A673 (cell line): ENCODE measurements at regions not wholly inside any gene's neighbourhood (a gene's known extent, or its start where the extent isn't known, plus 50 kb on each side); places are given as distances from the start of the nearest gene placed in this dataset.

ENCODE experiments used
- CTCF ChIP-seq: fragments of 300-800, 200-600 bp; sonication (generic); conservative IDR thresholded peaks from 2 replicates; pipeline ENCODE4 v1.5.1; 2017; ENCODE audit warnings: low read depth, mild to moderate bottlenecking, antibody characterized with exemption, low read length, moderate library complexity, mixed read lengths
- EZH2 ChIP-seq: fragments of 200-600 bp; sonication (generic); IDR thresholded peaks from 2 replicates; pipeline ENCODE4 v1.6.1; 2017; ENCODE audit warnings: borderline replicate concordance, low read depth, mild to moderate bottlenecking, mixed read lengths, antibody characterized with exemption, low read length; ENCODE audit not compliant: poor library complexity, severe bottlenecking

- TF ChIP-seq CTCF (no peak), EZH2 (no peak)
Measured at GRCh38 chr2:189363559-189363958, 77.7 kb upstream of the WDR75 start.
